Neuronal stem cell (in vitro differentiated cells): ENCODE measurements at regions not wholly inside any gene's neighbourhood (a gene's known extent, or its start where the extent isn't known, plus 50 kb on each side); places are given as distances from the start of the nearest gene placed in this dataset.

Source experiments
- DNase-seq: peaks from one replicate; pipeline ENCODE4 v3.0.0-alpha.2; 2013; ENCODE audit warnings: low spot score
- H2AFZ ChIP-seq: one replicate; pipeline ENCODE4 v1.6.1; 2013; ENCODE audit warnings: mild to moderate bottlenecking, low read length, inconsistent platforms
- H2AK5ac ChIP-seq: 2 replicates; pipeline ENCODE4 v1.6.1; 2013; ENCODE audit warnings: low read depth, mild to moderate bottlenecking, inconsistent platforms, low read length, moderate library complexity, mixed read lengths
- H2BK120ac ChIP-seq: 2 replicates; pipeline ENCODE4 v1.6.1; 2013; ENCODE audit warnings: low read depth, mild to moderate bottlenecking, inconsistent platforms, low read length, moderate library complexity, mixed read lengths
- H2BK12ac ChIP-seq: one replicate; pipeline ENCODE4 v1.6.1; 2013; ENCODE audit warnings: low read length, inconsistent platforms
- H2BK15ac ChIP-seq: 2 replicates; pipeline ENCODE4 v1.6.1; 2013; ENCODE audit warnings: mild to moderate bottlenecking, low read length, inconsistent platforms, mixed read lengths
- H2BK5ac ChIP-seq: one replicate; pipeline ENCODE4 v1.6.1; 2013; ENCODE audit warnings: inconsistent platforms, mild to moderate bottlenecking, low read length, moderate library complexity
- H3K14ac ChIP-seq: one replicate; pipeline ENCODE4 v1.6.1; 2013; ENCODE audit warnings: low read length, inconsistent platforms
- H3K18ac ChIP-seq: 2 replicates; pipeline ENCODE4 v1.6.1; 2013; ENCODE audit warnings: low read length, inconsistent platforms
- H3K23ac ChIP-seq: 2 replicates; pipeline ENCODE4 v1.6.1; 2013; ENCODE audit warnings: low read depth, mild to moderate bottlenecking, mixed read lengths, low read length, inconsistent platforms; ENCODE audit not compliant: poor library complexity
- H3K27ac ChIP-seq: replicated peaks from 3 replicates; pipeline ENCODE4 v1.5.1; 2013; ENCODE audit warnings: low read length, inconsistent platforms
- H3K27me3 ChIP-seq, 3 experiments: 2 replicates each; pipeline ENCODE4 v1.6.1; 2013; ENCODE audit warnings: low read length in 3 of 3, mild to moderate bottlenecking in 2 of 3, inconsistent platforms in 1 of 3, low read depth in 1 of 3, mixed read lengths in 1 of 3, moderate library complexity in 1 of 3; ENCODE audit not compliant: control insufficient read depth in 3 of 3, insufficient read depth in 3 of 3
- H3K36me3 ChIP-seq, 2 donors: replicated peaks in 1 of 2; 2 replicates each; pipeline ENCODE4 v1.6.1; 2013; ENCODE audit warnings: low read length in 2 of 2; ENCODE audit not compliant: control insufficient read depth in 2 of 2, insufficient read depth in 2 of 2
- H3K4ac ChIP-seq: 2 replicates; pipeline ENCODE4 v1.6.1; 2013; ENCODE audit warnings: inconsistent platforms, mild to moderate bottlenecking, low read length, moderate library complexity
- H3K4me1 ChIP-seq, 2 donors: 1 replicate in 1 of 2; 2 replicates in 1 of 2; pipeline ENCODE4 v1.6.1; 2013; ENCODE audit warnings: low read length in 2 of 2, low read depth in 1 of 2; ENCODE audit not compliant: control insufficient read depth in 2 of 2, insufficient read depth in 1 of 2
- H3K4me2 ChIP-seq: one replicate; pipeline ENCODE4 v1.6.1; 2013; ENCODE audit warnings: mild to moderate bottlenecking, low read length, inconsistent platforms; ENCODE audit not compliant: insufficient read depth, poor library complexity, severe bottlenecking
- H3K4me3 ChIP-seq, 2 donors: 2 replicates each; pipeline ENCODE4 v1.5.1; 2013; ENCODE audit warnings: low read length in 2 of 2, mild to moderate bottlenecking in 2 of 2, inconsistent platforms in 1 of 2, moderate library complexity in 1 of 2
- H3K79me1 ChIP-seq: one replicate; pipeline ENCODE4 v1.6.1; 2013; ENCODE audit warnings: low read depth, mild to moderate bottlenecking, inconsistent platforms, low read length, moderate library complexity
- H3K9ac ChIP-seq: one replicate; pipeline ENCODE4 v1.6.1; 2013; ENCODE audit warnings: mild to moderate bottlenecking, low read depth, low read length, inconsistent platforms; ENCODE audit not compliant: poor library complexity
- H3K9me3 ChIP-seq, 2 donors: replicated peaks in 1 of 2; 2 replicates each; pipeline versions ENCODE3 to v1.6.1; 2013; ENCODE audit warnings: low read length in 2 of 2, mild to moderate bottlenecking in 2 of 2, inconsistent platforms in 1 of 2, low read depth in 1 of 2, mixed read lengths in 1 of 2, moderate library complexity in 1 of 2; ENCODE audit not compliant: control insufficient read depth in 2 of 2, insufficient read depth in 1 of 2
- H4K8ac ChIP-seq: one replicate; pipeline ENCODE4 v1.6.1; 2013; ENCODE audit warnings: low read depth, mild to moderate bottlenecking, inconsistent platforms, low read length, moderate library complexity
- H4K91ac ChIP-seq: one replicate; pipeline ENCODE4 v1.6.1; 2013; ENCODE audit warnings: low read length, low read depth, mild to moderate bottlenecking, inconsistent platforms; ENCODE audit not compliant: poor library complexity
- WGBS, 2 donors: extraction: QIAGEN DNeasy Blood & Tissue Kit; methylation state at CpG; one replicate each; pipeline ENCODE4 v1.1.7; 2013; ENCODE audit warnings: missing lambda C conversion rate in 2 of 2, mixed read lengths in 1 of 2; ENCODE audit not compliant: insufficient read length in 2 of 2, insufficient replicate concordance in 1 of 2; ENCODE audit errors: extremely low coverage in 2 of 2; 5-methylcytosine and 5-hydroxymethylcytosine counted together

GRCh38 chr18:73365018-73365417, 497.2 kb upstream of the NETO1 start:
- H3K4me1 ChIP-seq, result no peaks in the 10 kb centered on the region

GRCh38 chr18:73355121-73355520, 487.3 kb upstream of the NETO1 start:
- no CpG with 5 or more reads among the region's 1 CpG for WGBS, 2 donors
- no peak overlapping the region for H3K23ac ChIP-seq
- no peaks in the 10 kb centered on the region for H3K27me3 ChIP-seq
- H3K18ac ChIP-seq, result no peak overlapping the region
- H3K4ac ChIP-seq, result no peak overlapping the region
- no peak overlapping the region for H2AK5ac ChIP-seq
- no peak overlapping the region for H2BK5ac ChIP-seq
- no peak overlapping the region for H4K91ac ChIP-seq
- H3K14ac ChIP-seq, result no peak overlapping the region
- H4K8ac ChIP-seq, result no peak overlapping the region
- no peak overlapping the region for H3K9ac ChIP-seq
- H2BK15ac ChIP-seq, result no peak overlapping the region
- H3K4me2 ChIP-seq, result no peak overlapping the region
- no peaks in the 10 kb centered on the region for H3K9me3 ChIP-seq
- DNase-seq, result no peak
- no peaks in the 10 kb centered on the region for H3K79me1 ChIP-seq
- H3K27ac ChIP-seq, result no peak overlapping the region
- no peak overlapping the region for H3K4me3 ChIP-seq
- H2AFZ ChIP-seq, result no peak overlapping the region
- no peak overlapping the region for H2BK120ac ChIP-seq
- no peak overlapping the region for H2BK12ac ChIP-seq
- no peaks in the 10 kb centered on the region for H3K36me3 ChIP-seq
- H3K4me1 ChIP-seq, result peaks cover 0 to 2% of the 10 kb centered on the region in 2 donors

More at GRCh38 chr18:73365018-73365417, 497.2 kb upstream of the NETO1 start:
- Histone ChIP-seq H3K79me1 (no peaks in the 10 kb centered on the region), H3K9ac (no peak overlapping the region), H3K36me3 (no peaks in the 10 kb centered on the region), H2BK120ac (no peak overlapping the region), H2AFZ (no peak overlapping the region), H3K14ac (no peak overlapping the region), H4K8ac (no peak overlapping the region), H3K27ac (no peak overlapping the region), H3K4me2 (no peak overlapping the region), H3K4ac (no peak overlapping the region), H2AK5ac (no peak overlapping the region), H2BK5ac (no peak overlapping the region), H3K9me3 (no peaks in the 10 kb centered on the region), H2BK12ac (no peak overlapping the region), H3K27me3 (no peaks in the 10 kb centered on the region), H3K23ac (no peak overlapping the region), H3K18ac (no peak overlapping the region), H2BK15ac (no peak overlapping the region), H4K91ac (no peak overlapping the region), H3K4me3 (no peak overlapping the region)
- no CpG with 5 or more reads among the region's 4 CpGs for WGBS, 2 donors
- no peak for DNase-seq

GRCh38 chr18:73352546-73352945, 484.8 kb upstream of the NETO1 start:
- no peak overlapping the region for H3K4me2 ChIP-seq
- H2BK120ac ChIP-seq, result no peak overlapping the region
- H2AK5ac ChIP-seq, result no peak overlapping the region
- H4K91ac ChIP-seq, result no peak overlapping the region
- H3K14ac ChIP-seq, result no peak overlapping the region
- no peak overlapping the region for H3K4ac ChIP-seq
- H3K9me3 ChIP-seq, result no peaks in the 10 kb centered on the region
- H3K27ac ChIP-seq, result no peak overlapping the region
- H2BK12ac ChIP-seq, result no peak overlapping the region
- H2AFZ ChIP-seq, result no peak overlapping the region
- no CpG with 5 or more reads among the region's 1 CpG for WGBS, 2 donors
- H3K79me1 ChIP-seq, result no peaks in the 10 kb centered on the region
- H2BK15ac ChIP-seq, result no peak overlapping the region
- no peak overlapping the region for H4K8ac ChIP-seq
- no peak overlapping the region for H3K18ac ChIP-seq
- peaks cover 0 to 2% of the 10 kb centered on the region in 2 donors for H3K4me1 ChIP-seq
- no peak for DNase-seq
- no peaks in the 10 kb centered on the region for H3K36me3 ChIP-seq
- H3K27me3 ChIP-seq, result no peaks in the 10 kb centered on the region
- H3K9ac ChIP-seq, result no peak overlapping the region
- no peak overlapping the region for H3K4me3 ChIP-seq
- no peak overlapping the region for H3K23ac ChIP-seq
- no peak overlapping the region for H2BK5ac ChIP-seq

- Histone ChIP-seq H3K4me3 (no peak overlapping the region), H2BK15ac (no peak overlapping the region), H2AK5ac (no peak overlapping the region), H3K18ac (no peak overlapping the region), H3K23ac (no peak overlapping the region), H3K4ac (no peak overlapping the region), H2BK120ac (no peak overlapping the region), H3K9ac (no peak overlapping the region), H2AFZ (no peak overlapping the region), H4K8ac (no peak overlapping the region), H3K27me3 (no peaks in the 10 kb centered on the region), H3K14ac (no peak overlapping the region), H3K79me1 (no peaks in the 10 kb centered on the region), H4K91ac (no peak overlapping the region), H3K27ac (no peak overlapping the region), H3K4me2 (no peak overlapping the region), H3K4me1 (no peaks in the 10 kb centered on the region), H2BK12ac (no peak overlapping the region), H3K36me3 (no peaks in the 10 kb centered on the region), H2BK5ac (no peak overlapping the region), H3K9me3 (no peaks in the 10 kb centered on the region)
- no peak for DNase-seq
- WGBS, 2 donors, result no CpG with 5 or more reads among the region's 8 CpGs
Observed at GRCh38 chr18:73340135-73340977, 472.6 kb upstream of the NETO1 start.
